GM19239 (cell line): ENCODE measurements at regions not wholly inside any gene's neighbourhood (a gene's known extent, or its start where the extent isn't known, plus 50 kb on each side); places are given as distances from the start of the nearest gene placed in this dataset.
"Not testable (repeated sequence)": the region's sequence is repeated elsewhere in the genome, so short reads cannot be mapped to it uniquely, and the experiment has no call there.

Source experiments
- DNase-seq: peaks from one replicate; pipeline ENCODE4 v3.0.0; 2011; ENCODE audit warnings: low spot score; ENCODE audit not compliant: insufficient read length
- FAIRE-seq: peaks from 2 replicates; lab custom pipeline; 2011; peaks lifted over from hg19 to GRCh38; lab: Jason Lieb, UNC

GRCh38 chr15:20142410-20142809 lies 399.2 kb downstream of the GOLGA6L6 start:
- FAIRE-seq = not testable (repeated sequence)

GRCh38 chr15:20124668-20125067 lies 416.9 kb downstream of the GOLGA6L6 start:
- DNase-seq, FAIRE-seq: not testable (repeated sequence)

More at GRCh38 chr15:20142410-20142809, 399.2 kb downstream of the GOLGA6L6 start:
- DNase-seq = not testable (repeated sequence)

- DNase-seq = no peak
- FAIRE-seq = no peak
Measured at GRCh38 chr15:20106026-20106425, 435.6 kb downstream of the GOLGA6L6 start.

- not testable (repeated sequence) for FAIRE-seq, DNase-seq
Measured at GRCh38 chr15:20105011-20105990, 436.3 kb downstream of the GOLGA6L6 start.

- not testable (repeated sequence) for DNase-seq, FAIRE-seq
Measured at GRCh38 chr15:20104551-20104950, 437.0 kb downstream of the GOLGA6L6 start.

- not testable (repeated sequence) for DNase-seq, FAIRE-seq
Measured at GRCh38 chr15:20102862-20103261, 438.7 kb downstream of the GOLGA6L6 start.

- not testable (repeated sequence) for FAIRE-seq, DNase-seq
Measured at GRCh38 chr15:20102209-20102608, 439.4 kb downstream of the GOLGA6L6 start.

- not testable (repeated sequence) for FAIRE-seq, DNase-seq
Measured at GRCh38 chr15:20101281-20101680, 440.3 kb downstream of the GOLGA6L6 start.

- FAIRE-seq, DNase-seq: not testable (repeated sequence)
Measured at GRCh38 chr15:20100604-20101270, 440.9 kb downstream of the GOLGA6L6 start.

- not testable (repeated sequence) for FAIRE-seq
Measured at GRCh38 chr15:20095699-20096303, 445.8 kb downstream of the GOLGA6L6 start.

GRCh38 chr15:20089541-20089940 lies 452.1 kb downstream of the GOLGA6L6 start:
- FAIRE-seq, DNase-seq: not testable (repeated sequence)

More at GRCh38 chr15:20095699-20096303, 445.8 kb downstream of the GOLGA6L6 start:
- DNase-seq = not testable (repeated sequence)

- DNase-seq, FAIRE-seq: not testable (repeated sequence)
Measured at GRCh38 chr15:20084026-20084425, 457.6 kb downstream of the GOLGA6L6 start.

GRCh38 chr15:20074082-20074481 lies 467.5 kb downstream of the GOLGA6L6 start:
- DNase-seq, FAIRE-seq: not testable (repeated sequence)

GRCh38 chr15:20069043-20069442 lies 472.6 kb downstream of the GOLGA6L6 start:
- DNase-seq, FAIRE-seq: not testable (repeated sequence)

GRCh38 chr15:20066173-20066572 lies 475.4 kb downstream of the GOLGA6L6 start:
- not testable (repeated sequence) for DNase-seq, FAIRE-seq

- DNase-seq, FAIRE-seq: not testable (repeated sequence)
Measured at GRCh38 chr15:20065508-20065907, 476.1 kb downstream of the GOLGA6L6 start.

- FAIRE-seq, DNase-seq: not testable (repeated sequence)
Measured at GRCh38 chr15:20063167-20063566, 478.4 kb downstream of the GOLGA6L6 start.

GRCh38 chr15:20060838-20061237 lies 480.8 kb downstream of the GOLGA6L6 start:
- not testable (repeated sequence) for FAIRE-seq, DNase-seq

GRCh38 chr15:20056871-20057270 lies 484.7 kb downstream of the GOLGA6L6 start:
- DNase-seq, FAIRE-seq: not testable (repeated sequence)

- not testable (repeated sequence) for FAIRE-seq, DNase-seq
Measured at GRCh38 chr15:20055921-20056320, 485.7 kb downstream of the GOLGA6L6 start.
